NCI-H2107 treated with DMSO at 0.1 percent for 48 hours (cell line): ENCODE measurements at regions not wholly inside any gene's neighbourhood (a gene's known extent, or its start where the extent isn't known, plus 50 kb on each side); places are given as distances from the start of the nearest gene placed in this dataset.

Experiments used
- DNase-seq: peaks from one replicate; lab custom pipeline; 2025; ENCODE audit not compliant: unreplicated experiment; lab: John Stamatoyannopoulos, UW

GRCh38 chr11:95520369-95521132 is 269.0 kb downstream of the FAM76B start:
- no peak for DNase-seq

- no peak for DNase-seq
Measured at GRCh38 chr11:95519912-95520311, 269.7 kb downstream of the FAM76B start.

GRCh38 chr11:95517453-95517852 is 272.1 kb downstream of the FAM76B start:
- no peak for DNase-seq

GRCh38 chr11:95516786-95517185 is 272.8 kb downstream of the FAM76B start:
- no peak for DNase-seq

- DNase-seq: no peak
Measured at GRCh38 chr11:95516175-95516574, 273.4 kb downstream of the FAM76B start.

- DNase-seq: no peak
Measured at GRCh38 chr11:95515371-95515770, 274.2 kb downstream of the FAM76B start.

- no peak for DNase-seq
Measured at GRCh38 chr11:95514416-95515110, 275.0 kb downstream of the FAM76B start.

- no peak for DNase-seq
Measured at GRCh38 chr11:95512682-95513081, 276.9 kb downstream of the FAM76B start.

GRCh38 chr11:95512177-95512576 is 277.4 kb downstream of the FAM76B start:
- no peak for DNase-seq

- DNase-seq: no peak
Measured at GRCh38 chr11:95508219-95508890, 277.4 kb upstream of the SESN3 start.

- DNase-seq: no peak
Measured at GRCh38 chr11:95507794-95508193, 276.8 kb upstream of the SESN3 start.

GRCh38 chr11:95506777-95507176 is 275.8 kb upstream of the SESN3 start:
- DNase-seq: no peak

- DNase-seq: no peak
Measured at GRCh38 chr11:95505927-95506426, 275.0 kb upstream of the SESN3 start.

GRCh38 chr11:95503047-95503446 is 272.0 kb upstream of the SESN3 start:
- no peak for DNase-seq

GRCh38 chr11:95502522-95502921 is 271.5 kb upstream of the SESN3 start:
- DNase-seq: no peak

GRCh38 chr11:95501761-95502266 is 270.8 kb upstream of the SESN3 start:
- no peak for DNase-seq

- no peak for DNase-seq
Measured at GRCh38 chr11:95500466-95500865, 269.5 kb upstream of the SESN3 start.

GRCh38 chr11:95499516-95500135 is 268.6 kb upstream of the SESN3 start:
- no peak for DNase-seq

- DNase-seq: no peak
Measured at GRCh38 chr11:95498722-95499425, 267.9 kb upstream of the SESN3 start.

GRCh38 chr11:95496901-95497300 is 265.9 kb upstream of the SESN3 start:
- no peak for DNase-seq

- no peak for DNase-seq
Measured at GRCh38 chr11:95495706-95496105, 264.7 kb upstream of the SESN3 start.
